ENCODE measurements at regions not wholly inside any gene's neighbourhood (a gene's known extent, or its start where the extent isn't known, plus 50 kb on each side); places are given as distances from the start of the nearest gene placed in this dataset.
"Not testable (repeated sequence)": the region's sequence is repeated elsewhere in the genome, so short reads cannot be mapped to it uniquely, and the experiment has no call there.

GRCh38 chr7:43058271-43059066 lies 54.0 kb upstream of the HECW1 start:
- Histone ChIP-seq H4K20me1 (ENCODE audit: insufficient read depth, low read length) (no peaks in the 10 kb centered on the region), H3K4me2 (ENCODE audit: insufficient read depth, low read length) (no peak overlapping the region), H3K9ac (ENCODE audit: low read depth, low read length) (no peak overlapping the region), H3K9me3 (ENCODE audit: insufficient read depth, low read length, severe bottlenecking) (no peaks in the 10 kb centered on the region), H3K4me3 (ENCODE audit: low read depth in 1 of 2, low read length in 2 of 2) (no peak overlapping the region), H3K27me3 (ENCODE audit: insufficient read depth, low read length, poor library complexity) (no peaks in the 10 kb centered on the region), H2AFZ (ENCODE audit: low read depth, low read length) (no peak overlapping the region), H3K27ac (ENCODE audit: low read length) (no peak overlapping the region), H3K79me2 (ENCODE audit: insufficient read depth, low read length) (no peaks in the 10 kb centered on the region), H3K4me1 (ENCODE audit: insufficient read depth, low read length) (no peaks in the 10 kb centered on the region), H3K36me3 (ENCODE audit: insufficient read depth, low read length) (no peaks in the 10 kb centered on the region)
- DNase-seq (no peak), ATAC-seq (ENCODE audit: insufficient read depth, low read depth) (no peak)
- no peak for TF ChIP-seq EZH2 (IDR thresholded peaks at IDR 0.05; ENCODE audit: borderline replicate concordance, low read depth, low read length, severe bottlenecking)
- no peak for TF ChIP-seq CTCF (IDR thresholded peaks at IDR 0.05; ENCODE audit: borderline replicate concordance, extremely low read depth, low read length, poor library complexity, severe bottlenecking)

- not testable (repeated sequence) for H3K36me3 ChIP-seq (ENCODE audit: insufficient read depth, low read length); H2AFZ ChIP-seq (ENCODE audit: low read depth, low read length); H4K20me1 ChIP-seq (ENCODE audit: insufficient read depth, low read length); ATAC-seq (ENCODE audit: insufficient read depth, low read depth); H3K9me3 ChIP-seq (ENCODE audit: insufficient read depth, low read length, severe bottlenecking); H3K79me2 ChIP-seq (ENCODE audit: insufficient read depth, low read length); H3K4me3 ChIP-seq (ENCODE audit: low read depth in 1 of 2, low read length in 2 of 2); H3K9ac ChIP-seq (ENCODE audit: low read depth, low read length); H3K4me2 ChIP-seq (ENCODE audit: insufficient read depth, low read length); H3K27me3 ChIP-seq (ENCODE audit: insufficient read depth, low read length, poor library complexity); H3K4me1 ChIP-seq (ENCODE audit: insufficient read depth, low read length); H3K27ac ChIP-seq (ENCODE audit: low read length); DNase-seq
These were observed 53.3 kb upstream of the HECW1 start for GRCh38 chr7:43059067-43059600.

Data from DND-41 (cell line).